Lower leg skin (tissue), 3 donors: ENCODE measurements at regions not wholly inside any gene's neighbourhood (a gene's known extent, or its start where the extent isn't known, plus 50 kb on each side); places are given as distances from the start of the nearest gene placed in this dataset.
"Not testable (repeated sequence)": the region's sequence is repeated elsewhere in the genome, so short reads cannot be mapped to it uniquely, and the experiment has no call there.

Source experiments
- CTCF ChIP-seq, 3 donors: fragments of 450-650 bp; IDR thresholded peaks; one replicate each; pipeline ENCODE4 v1.5.1; 2016; ENCODE audit warnings: antibody characterized with exemption in 3 of 3, mild to moderate bottlenecking in 3 of 3, moderate library complexity in 2 of 3
- POLR2A ChIP-seq, 2 donors: fragments of 450-650 bp; IDR thresholded peaks; one replicate each; pipeline ENCODE4 v1.6.1; 2016 to 2017; ENCODE audit warnings: antibody characterized with exemption in 2 of 2, mild to moderate bottlenecking in 1 of 2, moderate library complexity in 1 of 2

- not testable (repeated sequence) for TF ChIP-seq CTCF, POLR2A (IDR thresholded peaks at IDR 0.05)
These were observed 115.2 kb downstream of the PCDH10 start for GRCh38 chr4:133264251-133264650.
